ENCODE measurements at regions not wholly inside any gene's neighbourhood (a gene's known extent, or its start where the extent isn't known, plus 50 kb on each side); places are given as distances from the start of the nearest gene placed in this dataset.

- no peak for TF ChIP-seq CTCF (IDR thresholded peaks at IDR 0.05; ENCODE audit: extremely low read depth, low read depth, low read length)
- no peaks in the 10 kb centered on the region for H3K27me3 ChIP-seq (ENCODE audit: insufficient read depth, low read length)
- H3K4me2 ChIP-seq (ENCODE audit: insufficient read depth, low read length), result no peak overlapping the region
- H3K9me3 ChIP-seq (ENCODE audit: low read depth, low read length), result no peaks in the 10 kb centered on the region
- DNase-seq (ENCODE audit: insufficient read length, low spot score, missing footprints), result no peak
- no peaks in the 10 kb centered on the region for H3K79me2 ChIP-seq (ENCODE audit: insufficient read depth, low read length)
- H3K4me1 ChIP-seq (ENCODE audit: insufficient read depth, low read length), result no peaks in the 10 kb centered on the region
- no peaks in the 10 kb centered on the region for H3K36me3 ChIP-seq (ENCODE audit: insufficient read depth, low read length)
- H2AFZ ChIP-seq (ENCODE audit: low read length), result no peak overlapping the region
- H3K27ac ChIP-seq (ENCODE audit: low read depth, low read length), result no peak overlapping the region
- H4K20me1 ChIP-seq (ENCODE audit: insufficient read depth, low read length), result no peaks in the 10 kb centered on the region
- no peak overlapping the region for H3K4me3 ChIP-seq (ENCODE audit: insufficient read depth, low read length)
These were observed 1333.7 kb upstream of the TMEFF2 start for GRCh38 chr2:193528458-193528857.

GRCh38 chr2:193527146-193527545 lies 1332.4 kb upstream of the TMEFF2 start:
- Histone ChIP-seq H3K9me3 (ENCODE audit: low read depth, low read length) (no peaks in the 10 kb centered on the region), H3K36me3 (ENCODE audit: insufficient read depth, low read length) (no peaks in the 10 kb centered on the region), H3K4me3 (ENCODE audit: insufficient read depth, low read length) (no peak overlapping the region), H3K27ac (ENCODE audit: low read depth, low read length) (no peak overlapping the region), H3K4me1 (ENCODE audit: insufficient read depth, low read length) (no peaks in the 10 kb centered on the region), H2AFZ (ENCODE audit: low read length) (no peak overlapping the region), H3K79me2 (ENCODE audit: insufficient read depth, low read length) (no peaks in the 10 kb centered on the region), H3K27me3 (ENCODE audit: insufficient read depth, low read length) (no peaks in the 10 kb centered on the region), H4K20me1 (ENCODE audit: insufficient read depth, low read length) (no peaks in the 10 kb centered on the region), H3K4me2 (ENCODE audit: insufficient read depth, low read length) (no peak overlapping the region)
- no peak for DNase-seq (ENCODE audit: insufficient read length, low spot score, missing footprints)
- TF ChIP-seq CTCF (IDR thresholded peaks at IDR 0.05; ENCODE audit: extremely low read depth, low read depth, low read length), result no peak

GRCh38 chr2:193523662-193524061 lies 1328.9 kb upstream of the TMEFF2 start:
- H4K20me1 ChIP-seq (ENCODE audit: insufficient read depth, low read length), result no peaks in the 10 kb centered on the region
- H3K36me3 ChIP-seq (ENCODE audit: insufficient read depth, low read length), result no peaks in the 10 kb centered on the region
- no peak overlapping the region for H3K27ac ChIP-seq (ENCODE audit: low read depth, low read length)
- no peaks in the 10 kb centered on the region for H3K4me1 ChIP-seq (ENCODE audit: insufficient read depth, low read length)
- no peaks in the 10 kb centered on the region for H3K27me3 ChIP-seq (ENCODE audit: insufficient read depth, low read length)
- no peak overlapping the region for H3K4me3 ChIP-seq (ENCODE audit: insufficient read depth, low read length)
- no peak for DNase-seq (ENCODE audit: insufficient read length, low spot score, missing footprints)
- no peaks in the 10 kb centered on the region for H3K9me3 ChIP-seq (ENCODE audit: low read depth, low read length)
- H2AFZ ChIP-seq (ENCODE audit: low read length), result no peak overlapping the region
- no peak overlapping the region for H3K4me2 ChIP-seq (ENCODE audit: insufficient read depth, low read length)
- TF ChIP-seq CTCF (IDR thresholded peaks at IDR 0.05; ENCODE audit: extremely low read depth, low read depth, low read length), result no peak
- no peaks in the 10 kb centered on the region for H3K79me2 ChIP-seq (ENCODE audit: insufficient read depth, low read length)

- H3K27ac ChIP-seq (ENCODE audit: low read depth, low read length), result no peak overlapping the region
- no peak overlapping the region for H3K4me3 ChIP-seq (ENCODE audit: insufficient read depth, low read length)
- no peaks in the 10 kb centered on the region for H3K79me2 ChIP-seq (ENCODE audit: insufficient read depth, low read length)
- DNase-seq (ENCODE audit: insufficient read length, low spot score, missing footprints), result no peak
- no peak overlapping the region for H3K4me2 ChIP-seq (ENCODE audit: insufficient read depth, low read length)
- H3K36me3 ChIP-seq (ENCODE audit: insufficient read depth, low read length), result no peaks in the 10 kb centered on the region
- no peak for TF ChIP-seq CTCF (IDR thresholded peaks at IDR 0.05; ENCODE audit: extremely low read depth, low read depth, low read length)
- H2AFZ ChIP-seq (ENCODE audit: low read length), result no peak overlapping the region
- no peaks in the 10 kb centered on the region for H3K27me3 ChIP-seq (ENCODE audit: insufficient read depth, low read length)
- no peaks in the 10 kb centered on the region for H3K9me3 ChIP-seq (ENCODE audit: low read depth, low read length)
- no peaks in the 10 kb centered on the region for H4K20me1 ChIP-seq (ENCODE audit: insufficient read depth, low read length)
- peaks cover 5% of the 10 kb centered on the region for H3K4me1 ChIP-seq (ENCODE audit: insufficient read depth, low read length)
These were observed 1326.8 kb upstream of the TMEFF2 start for GRCh38 chr2:193521523-193521922.

Data from osteoblast (primary cell).